Stimulated activated CD4-positive, alpha-beta T cell treated with anti-CD3 and anti-CD28 coated beads, Interleukin-15, amount 100 ng/mL, for 48 hours (primary cell): ENCODE measurements at regions not wholly inside any gene's neighbourhood (a gene's known extent, or its start where the extent isn't known, plus 50 kb on each side); places are given as distances from the start of the nearest gene placed in this dataset.
"Not testable (repeated sequence)": the region's sequence is repeated elsewhere in the genome, so short reads cannot be mapped to it uniquely, and the experiment has no call there.

ENCODE experiments used
- DNase-seq, 2 donors: peaks; one replicate each; pipeline ENCODE4 v3.0.0-alpha.2; 2020; ENCODE audit warnings: low read depth in 2 of 2

DNA sequence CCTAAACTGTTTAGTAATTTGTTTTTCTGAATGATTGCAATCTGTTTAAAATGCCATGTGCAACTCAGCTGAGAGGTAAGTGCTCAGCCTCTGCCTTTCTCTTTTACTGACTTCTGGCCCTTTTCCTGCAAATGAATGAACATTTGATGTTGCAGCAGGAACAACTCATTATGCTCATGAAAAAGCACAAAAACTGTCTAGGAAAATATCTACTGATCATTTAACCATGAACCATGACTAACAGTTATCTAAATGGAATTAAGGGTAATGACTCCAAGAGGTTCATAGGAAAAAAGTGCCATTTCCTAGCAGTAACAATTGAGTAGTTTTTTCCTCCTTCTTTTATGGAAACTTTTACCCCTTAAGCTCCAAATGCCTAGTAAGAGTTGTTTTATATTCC lies 70.6 kb upstream of the ANKH start:
- no peak for DNase-seq

DNA sequence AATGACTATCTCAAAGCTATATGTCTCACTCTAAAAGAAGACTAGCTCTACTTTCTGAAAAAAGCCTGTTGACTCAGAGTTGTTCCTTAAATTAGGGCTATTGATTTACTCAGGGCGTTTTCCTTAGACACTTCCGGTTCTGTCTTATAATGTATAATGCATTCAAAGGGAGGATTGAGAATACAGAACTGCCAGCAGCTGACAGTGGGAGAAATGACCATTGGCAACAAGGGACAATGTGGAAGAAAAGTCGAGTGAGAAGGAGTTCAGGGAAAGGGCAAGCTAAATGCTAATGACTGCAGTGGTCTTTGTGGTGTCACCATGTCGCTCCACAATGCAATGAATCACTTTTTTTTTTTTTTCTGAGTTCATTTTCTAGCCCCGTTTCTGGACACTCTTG lies 65.7 kb upstream of the ANKH start:
- DNase-seq, result no peak

DNA sequence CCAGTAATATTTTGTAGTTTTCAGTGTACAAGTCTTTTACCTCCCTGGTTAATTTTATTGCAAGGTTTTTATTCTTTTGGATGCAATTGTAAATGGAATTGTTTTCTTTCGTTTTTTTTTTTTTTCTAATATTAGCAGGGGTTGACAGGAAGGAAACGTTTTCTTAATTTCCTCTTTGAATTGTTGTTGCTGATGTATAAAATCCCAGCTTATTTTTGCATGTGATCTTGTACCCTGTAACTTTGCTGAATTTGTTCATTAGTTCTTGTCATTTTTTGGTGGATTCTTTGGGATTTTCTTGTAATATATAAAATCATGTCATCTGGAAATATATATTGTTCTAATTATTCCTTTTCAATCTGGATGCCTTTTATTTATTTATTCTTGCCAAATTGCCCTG lies 65.0 kb upstream of the ANKH start:
- DNase-seq, result no peak

- DNase-seq, result no peak
These were observed 63.8 kb upstream of the ANKH start for GRCh38 chr5:14935341-14935740.

- DNase-seq, result no peak
These were observed 61.4 kb upstream of the ANKH start for GRCh38 chr5:14932902-14933469.

GRCh38 chr5:14930486-14930885 lies 58.9 kb upstream of the ANKH start:
- no peak for DNase-seq

DNA sequence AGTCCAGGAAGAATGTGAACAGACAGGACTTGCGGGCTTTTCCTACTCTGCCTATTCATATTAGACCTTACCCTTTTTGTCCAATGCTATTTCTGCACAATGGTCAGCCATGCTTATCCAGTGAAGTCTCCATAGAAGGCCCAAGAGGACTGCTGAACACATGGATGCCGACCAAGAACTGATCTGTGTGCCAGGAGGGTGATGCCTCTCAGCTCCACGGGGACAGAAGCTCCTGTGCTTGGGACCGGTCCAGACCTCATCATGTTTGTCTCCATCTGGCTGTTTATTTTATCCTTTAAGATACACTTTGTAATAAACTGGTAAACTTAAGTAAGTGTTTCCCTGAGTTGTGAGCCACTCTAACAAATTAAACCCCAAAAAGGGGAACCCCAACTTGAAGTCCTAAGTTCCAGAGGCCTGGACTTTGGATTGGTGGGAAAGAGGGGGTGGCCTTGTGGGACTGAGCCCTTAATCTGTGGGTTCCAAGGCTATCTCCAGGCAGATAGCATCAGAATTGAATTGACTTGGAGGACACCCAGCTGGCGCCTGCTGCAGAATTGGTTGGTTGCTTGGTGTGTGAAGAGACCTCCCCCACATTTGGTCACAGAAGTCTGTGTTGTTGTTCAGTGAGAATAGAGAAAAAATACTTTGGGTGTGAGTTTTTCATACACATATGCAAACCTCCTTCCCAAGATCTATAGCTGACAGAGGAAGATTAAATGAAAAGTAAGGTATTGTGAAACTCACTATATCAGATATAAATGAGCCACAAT lies 57.9 kb upstream of the ANKH start:
- DNase-seq, result no peak

GRCh38 chr5:14928661-14929060 lies 57.1 kb upstream of the ANKH start:
- no peak for DNase-seq

DNA sequence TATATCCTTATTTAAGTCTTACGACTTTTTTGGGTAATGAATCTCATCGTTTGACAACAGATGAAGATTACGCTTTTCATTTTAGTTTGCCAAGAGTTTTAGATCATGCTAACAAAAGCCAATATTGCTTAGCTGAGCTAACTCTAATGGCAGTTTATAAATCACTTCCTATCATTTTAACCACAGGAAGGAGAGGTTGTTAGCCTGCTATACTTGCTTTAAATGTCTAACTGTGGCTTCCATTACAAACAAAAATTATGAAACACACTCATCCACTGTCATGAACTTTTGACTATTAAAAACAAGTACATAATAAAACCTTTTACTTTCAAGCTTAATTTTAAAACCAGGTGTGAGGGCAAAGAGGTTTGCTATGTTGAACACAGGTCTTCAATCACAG lies 53.7 kb upstream of the ANKH start:
- DNase-seq, result no peak

- DNase-seq, result not testable (repeated sequence)
These were observed 51.4 kb upstream of the ANKH start for GRCh38 chr5:14922952-14923351.

GRCh38 chr5:14922456-14922855 lies 50.9 kb upstream of the ANKH start:
- DNase-seq, result no peak
